WERI-Rb-1 (cell line): ENCODE measurements at regions not wholly inside any gene's neighbourhood (a gene's known extent, or its start where the extent isn't known, plus 50 kb on each side); places are given as distances from the start of the nearest gene placed in this dataset.
"Not testable (repeated sequence)": the region's sequence is repeated elsewhere in the genome, so short reads cannot be mapped to it uniquely, and the experiment has no call there.

ENCODE experiments used
- DNase-seq: peaks from one replicate; pipeline ENCODE4 v3.0.0-alpha.2; 2020
- H3K27ac ChIP-seq: fragments of 250-450 bp; sonication (Bioruptor Pico); 2 replicates; pipeline ENCODE4 v1.5.1; 2020; ENCODE audit warnings: mild to moderate bottlenecking, moderate library complexity
- H3K27me3 ChIP-seq: fragments of 250-450 bp; sonication (Bioruptor Pico); 2 replicates; pipeline ENCODE4 v1.5.1; 2021; ENCODE audit warnings: mild to moderate bottlenecking, low read depth, moderate library complexity; ENCODE audit not compliant: insufficient read depth, severe bottlenecking
- H3K36me3 ChIP-seq: fragments of 250-450 bp; sonication (Bioruptor Pico); 2 replicates; pipeline ENCODE4 v1.5.1; 2020; ENCODE audit warnings: mild to moderate bottlenecking, moderate library complexity
- H3K4me3 ChIP-seq: 2 replicates; pipeline ENCODE4 v1.5.1; 2011; ENCODE audit warnings: low read depth, mild to moderate bottlenecking, control low read depth, low read length
- H3K9me3 ChIP-seq: fragments of 250-450 bp; sonication (Bioruptor Pico); 2 replicates; pipeline ENCODE4 v1.5.1; 2021; ENCODE audit warnings: mild to moderate bottlenecking, moderate library complexity; ENCODE audit not compliant: severe bottlenecking
- CTCF ChIP-seq: IDR thresholded peaks from 2 replicates; pipeline ENCODE4 v1.5.1; 2011; ENCODE audit warnings: low read depth, mild to moderate bottlenecking, control low read depth, inconsistent platforms, low read length

- no peaks in the 10 kb centered on the region for H3K36me3 ChIP-seq
- H3K9me3 ChIP-seq: no peaks in the 10 kb centered on the region
- no peak overlapping the region for H3K4me3 ChIP-seq
- DNase-seq: no peak
- no peak for TF ChIP-seq CTCF
- no peaks in the 10 kb centered on the region for H3K27me3 ChIP-seq
- H3K27ac ChIP-seq: no peak overlapping the region
Measured at GRCh38 chr13:31385540-31385939, 185.8 kb downstream of the B3GLCT start.

GRCh38 chr13:31394506-31394905 is 194.7 kb downstream of the B3GLCT start:
- Histone ChIP-seq H3K27ac (no peak overlapping the region), H3K27me3 (no peaks in the 10 kb centered on the region), H3K4me3 (no peak overlapping the region), H3K9me3 (no peaks in the 10 kb centered on the region), H3K36me3 (no peaks in the 10 kb centered on the region)
- DNase-seq: no peak
- TF ChIP-seq CTCF: no peak

GRCh38 chr13:31395090-31395489 is 195.3 kb downstream of the B3GLCT start:
- Histone ChIP-seq H3K4me3 (no peak overlapping the region), H3K36me3 (no peaks in the 10 kb centered on the region), H3K9me3 (no peaks in the 10 kb centered on the region), H3K27me3 (no peaks in the 10 kb centered on the region), H3K27ac (no peak overlapping the region)
- TF ChIP-seq CTCF: no peak
- no peak for DNase-seq

- Histone ChIP-seq H3K4me3 (no peak overlapping the region), H3K27ac (no peak overlapping the region), H3K27me3 (no peaks in the 10 kb centered on the region), H3K9me3 (no peaks in the 10 kb centered on the region), H3K36me3 (no peaks in the 10 kb centered on the region)
- no peak for TF ChIP-seq CTCF
- DNase-seq: no peak
Measured at GRCh38 chr13:31399690-31400089, 199.9 kb downstream of the B3GLCT start.

- not testable (repeated sequence) for H3K4me3 ChIP-seq, H3K9me3 ChIP-seq, H3K27ac ChIP-seq, H3K36me3 ChIP-seq, H3K27me3 ChIP-seq
- DNase-seq: peak; percentile 16
Measured at GRCh38 chr13:31403711-31404110, 203.9 kb downstream of the B3GLCT start.

- Histone ChIP-seq H3K36me3 (no peaks in the 10 kb centered on the region), H3K9me3 (no peaks in the 10 kb centered on the region), H3K27me3 (no peaks in the 10 kb centered on the region), H3K4me3 (no peak overlapping the region), H3K27ac (no peak overlapping the region)
- no peak for DNase-seq
- no peak for TF ChIP-seq CTCF
Measured at GRCh38 chr13:31408927-31409326, 209.2 kb downstream of the B3GLCT start.
